NCI-H748 (cell line): ENCODE measurements at regions not wholly inside any gene's neighbourhood (a gene's known extent, or its start where the extent isn't known, plus 50 kb on each side); places are given as distances from the start of the nearest gene placed in this dataset.

Experiments
- DNase-seq: peaks from one replicate; lab custom pipeline; 2025; ENCODE audit not compliant: unreplicated experiment; lab: John Stamatoyannopoulos, UW

DNA sequence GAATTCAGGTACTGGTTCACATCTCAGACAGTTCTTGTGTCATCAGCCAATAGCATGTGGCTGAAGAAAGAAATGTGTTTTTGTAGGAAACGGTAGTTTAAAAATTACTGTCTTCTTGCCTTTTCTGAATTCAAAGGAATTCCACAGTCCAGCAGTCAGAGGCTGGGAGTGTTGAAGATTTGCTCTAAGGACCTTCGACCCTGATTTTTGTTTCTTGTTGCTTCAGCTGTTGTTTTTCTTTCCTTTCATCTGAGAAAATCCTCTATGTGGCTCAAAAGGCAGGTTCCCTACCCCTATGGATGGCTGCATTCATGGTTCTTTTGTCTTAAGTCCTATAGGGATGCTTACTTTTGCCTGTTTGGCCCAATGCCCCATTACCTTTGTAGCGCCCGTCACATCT lies 304.9 kb downstream of the TMEM167A start:
- no peak for DNase-seq

DNA sequence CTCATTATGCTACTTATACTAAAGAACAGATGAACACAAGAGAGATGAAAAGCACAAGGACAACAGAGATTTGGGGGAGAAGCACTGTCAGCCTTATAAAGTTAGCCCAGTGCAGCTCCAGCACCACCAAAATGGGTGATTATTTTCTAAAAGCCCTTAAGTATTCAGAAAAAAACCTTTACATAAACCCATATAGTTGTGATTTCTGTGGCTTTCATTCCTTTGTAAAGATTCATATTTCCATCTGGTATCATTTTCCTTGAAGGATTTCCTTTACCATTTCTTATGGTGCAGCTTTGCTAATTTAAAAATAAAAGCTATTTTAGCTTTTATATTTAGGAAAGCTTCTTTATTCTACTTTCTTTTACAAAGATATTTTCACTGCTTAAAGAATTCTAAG lies 311.0 kb downstream of the TMEM167A start:
- DNase-seq, result no peak

GRCh38 chr5:82765765-82766164 lies 311.4 kb downstream of the TMEM167A start:
- no peak for DNase-seq

- no peak for DNase-seq
Measured at GRCh38 chr5:82760856-82761255, 316.3 kb downstream of the TMEM167A start.

- no peak for DNase-seq
Measured at GRCh38 chr5:82758881-82759280, 318.3 kb downstream of the TMEM167A start.

DNA sequence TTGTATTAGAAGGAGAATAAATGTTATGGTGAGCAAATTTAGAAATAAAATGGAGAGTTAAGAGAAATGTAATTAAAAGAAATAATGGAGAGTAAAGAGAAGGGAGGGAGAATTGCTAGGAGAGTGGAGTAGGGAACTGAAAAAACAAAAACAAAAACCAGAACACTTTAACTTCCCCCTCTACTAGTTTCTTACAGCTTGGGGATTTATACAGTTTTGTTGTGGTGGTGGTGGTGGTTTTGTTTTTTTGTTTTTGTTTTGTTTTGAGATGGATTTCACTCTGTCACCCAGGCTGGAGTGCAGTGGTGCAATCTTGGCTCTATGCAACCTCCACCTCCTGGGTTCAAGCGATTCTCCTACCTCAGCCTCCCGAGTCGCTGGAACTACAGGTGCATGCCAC lies 322.4 kb downstream of the TMEM167A start:
- DNase-seq, result no peak

- no peak for DNase-seq
Measured at GRCh38 chr5:82754036-82754746, 323.0 kb downstream of the TMEM167A start.

GRCh38 chr5:82753374-82753773 lies 323.8 kb downstream of the TMEM167A start:
- no peak for DNase-seq

- DNase-seq, result no peak
Measured at GRCh38 chr5:82749461-82749820, 327.8 kb downstream of the TMEM167A start.

GRCh38 chr5:82748688-82749460 lies 328.3 kb downstream of the TMEM167A start:
- no peak for DNase-seq

DNA sequence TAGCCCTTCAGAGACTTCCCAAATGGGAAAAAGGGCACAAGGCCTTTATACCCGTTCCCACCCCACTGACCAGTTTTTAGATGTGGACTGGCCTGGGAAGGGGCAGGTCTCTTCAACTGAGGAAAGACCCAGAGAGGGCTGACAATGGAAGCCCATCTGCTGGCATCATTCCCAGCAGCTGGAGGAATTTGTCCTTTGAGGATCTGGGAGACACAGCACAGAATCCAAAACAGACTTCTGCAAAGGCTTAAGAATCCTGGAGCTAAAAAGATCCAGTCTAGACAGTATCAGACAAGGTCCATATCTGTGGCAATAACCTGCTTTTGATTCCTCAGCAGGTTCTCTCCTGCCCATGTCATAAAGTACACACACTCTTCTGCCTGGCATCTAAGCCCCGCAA lies 329.2 kb downstream of the TMEM167A start:
- DNase-seq, result no peak

DNA sequence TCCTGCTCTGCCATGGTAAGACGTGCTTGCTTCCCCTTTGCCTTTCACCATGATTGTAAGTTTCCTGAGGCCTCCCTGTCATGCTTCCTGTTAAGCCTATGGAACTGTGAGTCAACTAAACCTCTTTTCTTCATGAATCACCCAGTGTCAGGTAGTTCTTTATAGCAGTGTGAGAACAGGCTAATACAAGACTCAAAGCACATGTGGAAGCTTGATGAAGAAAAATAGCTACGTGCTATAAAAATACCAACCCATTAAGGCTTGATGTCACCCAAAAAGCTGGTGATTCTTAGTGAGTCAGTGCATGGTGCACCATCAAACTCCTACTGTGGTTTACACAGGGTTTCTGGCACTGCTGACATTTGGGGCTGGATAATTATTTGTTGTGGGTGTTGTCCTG lies 332.2 kb downstream of the TMEM167A start:
- no peak for DNase-seq

- DNase-seq, result no peak
Measured at GRCh38 chr5:82738681-82739269, 338.4 kb downstream of the TMEM167A start.

GRCh38 chr5:82735160-82735789 lies 341.9 kb downstream of the TMEM167A start:
- DNase-seq, result no peak

GRCh38 chr5:82734347-82734746 lies 342.8 kb downstream of the TMEM167A start:
- DNase-seq, result no peak

DNA sequence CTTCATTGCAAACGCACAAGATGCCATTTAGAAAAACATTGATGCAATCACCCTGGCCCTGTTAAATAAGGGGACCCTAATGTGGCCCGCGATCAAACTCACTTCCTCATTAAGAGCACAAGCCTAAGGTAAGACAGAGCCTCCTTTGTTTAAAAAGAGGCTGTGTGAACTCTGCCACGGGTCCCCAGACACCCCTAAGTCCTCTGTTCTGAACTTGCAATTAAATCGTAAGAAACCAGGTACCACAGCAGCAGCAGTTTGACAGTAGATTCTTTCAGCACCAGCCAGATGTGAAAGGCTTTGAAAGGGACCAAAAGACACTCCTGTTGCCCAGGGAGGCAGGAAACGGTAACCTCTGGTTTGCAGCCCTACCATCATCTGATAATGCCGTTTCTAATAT lies 346.3 kb downstream of the TMEM167A start:
- no peak for DNase-seq

DNA sequence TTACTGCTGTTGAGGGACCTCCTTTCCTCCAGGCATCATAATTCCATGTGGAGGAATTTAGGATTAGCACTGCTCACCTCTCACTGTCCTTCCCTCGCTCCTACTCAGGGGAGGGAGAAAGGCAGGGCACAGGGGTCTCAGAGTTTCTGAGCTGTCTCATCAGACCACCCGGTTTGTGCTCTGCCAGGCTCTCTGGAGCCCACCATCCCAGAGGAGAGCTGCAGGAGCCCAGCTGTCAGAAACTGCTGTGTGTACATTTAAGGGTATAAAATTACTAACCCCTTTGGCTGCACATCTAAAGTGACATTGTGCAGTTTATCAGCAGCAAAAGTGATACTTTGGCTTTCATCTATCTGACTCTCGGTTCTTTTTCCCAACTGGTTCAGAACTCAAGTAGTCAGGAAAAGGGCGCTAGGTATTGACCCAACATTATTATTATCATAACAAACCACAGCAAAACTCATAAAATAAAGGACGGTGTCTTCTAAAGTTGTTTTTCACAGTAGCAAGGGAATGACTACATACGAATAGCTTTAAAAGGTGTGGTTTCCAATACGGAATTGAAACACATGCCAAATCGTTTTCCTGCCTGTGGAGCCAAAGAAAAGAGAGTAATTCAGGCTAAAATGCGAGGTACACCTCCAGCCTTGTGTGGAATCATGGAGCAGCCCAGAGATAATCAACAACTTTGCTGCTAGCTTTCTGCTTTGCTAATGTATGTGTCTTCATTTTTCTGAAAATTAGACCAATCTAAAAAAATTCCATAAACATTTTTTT lies 348.1 kb downstream of the TMEM167A start:
- no peak for DNase-seq

DNA sequence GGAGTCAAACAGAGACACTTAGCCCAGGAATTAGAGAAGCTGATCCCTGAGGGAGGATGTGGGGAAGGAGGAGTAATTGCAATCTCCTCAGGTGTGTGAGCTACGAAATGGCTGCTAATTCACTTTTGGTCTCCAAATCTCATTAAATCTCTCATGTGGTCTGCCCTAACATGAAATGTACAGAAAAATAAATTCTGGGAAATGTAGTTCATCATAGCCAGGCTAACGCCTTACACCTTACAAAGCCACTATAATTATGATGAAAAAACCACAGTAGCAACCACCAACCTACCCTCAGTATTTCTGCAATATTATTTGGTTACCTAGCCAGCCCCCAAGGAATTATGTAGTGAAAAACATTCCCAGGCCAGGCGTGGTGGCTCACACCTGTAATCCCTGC lies 354.0 kb downstream of the TMEM167A start:
- DNase-seq, result no peak

DNA sequence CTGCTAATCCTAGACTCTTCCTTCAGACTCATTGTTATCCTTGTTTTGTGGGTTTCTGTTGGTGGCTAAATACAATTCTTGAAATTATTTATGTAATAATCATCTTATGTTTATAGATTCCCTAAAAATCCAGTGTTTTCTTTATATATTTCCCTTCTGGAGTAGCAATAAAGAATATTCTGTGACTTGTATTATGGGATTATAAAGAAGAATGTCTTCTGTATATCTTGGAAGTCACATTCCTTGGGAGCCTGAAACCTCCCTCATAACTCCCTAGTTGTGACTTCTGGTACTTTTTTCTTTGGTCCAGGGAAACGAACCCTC lies 356.1 kb downstream of the TMEM167A start:
- DNase-seq, result no peak

- DNase-seq, result no peak
Measured at GRCh38 chr5:82720213-82721086, 356.7 kb downstream of the TMEM167A start.
